ENCODE measurements at regions not wholly inside any gene's neighbourhood (a gene's known extent, or its start where the extent isn't known, plus 50 kb on each side); places are given as distances from the start of the nearest gene placed in this dataset.

GRCh38 chr9:12538842-12539579 lies 154.2 kb upstream of the TYRP1 start:
- no peak for TF ChIP-seq CTCF (conservative IDR thresholded peaks at IDR 0.05)
- no peak overlapping the region for H3K27ac ChIP-seq

DNA sequence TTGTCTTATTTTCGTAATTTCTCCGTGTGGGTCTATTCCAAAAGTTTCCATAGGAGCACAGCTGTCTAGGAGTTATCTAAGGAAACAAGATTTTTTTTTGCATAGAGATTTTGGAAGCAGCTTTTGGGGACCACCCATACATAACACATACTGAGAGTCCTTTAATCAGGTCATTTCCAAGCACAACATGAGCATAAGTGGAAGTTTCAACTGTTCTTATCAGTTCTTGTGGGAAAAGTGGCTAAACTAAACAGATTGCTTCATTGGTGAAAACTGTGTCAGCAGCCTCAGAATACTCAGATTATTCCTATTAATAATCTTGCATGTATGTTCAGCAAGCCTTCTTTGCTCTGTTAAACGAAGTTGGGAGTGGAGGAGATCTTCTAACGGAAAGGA lies 153.6 kb upstream of the TYRP1 start:
- TF ChIP-seq CTCF (conservative IDR thresholded peaks at IDR 0.05), result no peak
- no peak overlapping the region for H3K27ac ChIP-seq

- H3K27ac ChIP-seq, result no peak overlapping the region
- no peak for TF ChIP-seq CTCF (conservative IDR thresholded peaks at IDR 0.05)
Observed at GRCh38 chr9:12544700-12545099, 148.5 kb upstream of the TYRP1 start.

GRCh38 chr9:12554636-12555035 lies 138.5 kb upstream of the TYRP1 start:
- no peak overlapping the region for H3K27ac ChIP-seq
- peak; percentile 81 for TF ChIP-seq CTCF (conservative IDR thresholded peaks at IDR 0.05)

DNA sequence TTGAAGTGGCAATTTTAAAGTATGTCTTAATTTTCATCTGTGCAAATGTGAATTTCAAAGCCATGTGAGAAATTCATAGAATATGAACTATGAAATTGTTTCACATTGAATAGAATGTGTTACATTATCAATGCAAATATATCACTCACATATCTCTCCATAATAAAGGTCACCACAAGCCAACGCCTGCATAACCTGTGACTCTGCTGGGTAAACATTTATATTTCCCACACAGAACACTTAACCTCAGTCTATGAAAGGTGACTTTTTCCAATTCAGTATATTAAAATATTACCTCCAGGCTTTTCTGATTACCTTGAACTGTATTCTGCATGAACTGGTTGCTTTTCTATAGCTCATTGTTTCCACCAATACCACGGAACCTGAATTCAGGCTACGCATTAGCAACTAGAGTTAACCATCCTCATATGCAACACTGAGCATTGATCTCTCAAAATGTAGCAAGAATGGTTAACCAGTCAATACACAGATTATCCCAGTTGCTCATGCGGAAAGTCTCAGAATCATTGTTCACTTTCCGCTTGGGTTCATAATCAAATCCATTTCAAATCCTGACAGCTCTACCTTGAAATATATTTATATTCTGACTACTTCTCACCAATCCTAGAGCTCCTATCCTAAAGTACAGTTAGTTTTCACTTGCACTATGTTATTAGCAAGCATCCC lies 126.6 kb upstream of the TYRP1 start:
- no peak overlapping the region for H3K27ac ChIP-seq
- no peak for TF ChIP-seq CTCF (conservative IDR thresholded peaks at IDR 0.05)

- no peak overlapping the region for H3K27ac ChIP-seq
- no peak for TF ChIP-seq CTCF (conservative IDR thresholded peaks at IDR 0.05)
Observed at GRCh38 chr9:12584656-12585522, 108.3 kb upstream of the TYRP1 start.

- TF ChIP-seq CTCF (conservative IDR thresholded peaks at IDR 0.05), result no peak
- no peak overlapping the region for H3K27ac ChIP-seq
Observed at GRCh38 chr9:12595400-12595799, 97.8 kb upstream of the TYRP1 start.

Measured in VCaP (cell line).